GM23338 (cell line): ENCODE measurements at regions not wholly inside any gene's neighbourhood (a gene's known extent, or its start where the extent isn't known, plus 50 kb on each side); places are given as distances from the start of the nearest gene placed in this dataset.

Source experiments
- ATAC-seq: fragments of 200-7000 bp; cut with Tn5 transposase; 3 replicates; pipeline ENCODE4 v1.9.1; 2020
- DNase-seq: peaks from one replicate; pipeline ENCODE4 v3.0.0-alpha.2; 2015; ENCODE audit warnings: low spot score
- H2AFZ ChIP-seq: fragments of 200-600 bp; sonication (generic); 2 replicates; pipeline ENCODE4 v1.8.0; 2016; ENCODE audit warnings: antibody characterized with exemption, mild to moderate bottlenecking, moderate library complexity
- H3F3A ChIP-seq: fragments of 200-600 bp; sonication (generic); replicated peaks from 2 replicates; pipeline ENCODE4 v1.8.0; 2017; ENCODE audit warnings: antibody characterized with exemption, mixed run types, low read depth
- H3K27ac ChIP-seq: fragments of 200-600 bp; sonication (generic); 2 replicates; pipeline ENCODE4 v1.6.1; 2016; ENCODE audit warnings: low read depth
- H3K27me3 ChIP-seq: fragments of 200-600 bp; sonication (generic); 2 replicates; pipeline ENCODE4 v1.8.0; 2016; ENCODE audit warnings: mild to moderate bottlenecking, mixed run types, moderate library complexity; ENCODE audit not compliant: insufficient read depth
- H3K36me3 ChIP-seq: fragments of 200-600 bp; sonication (generic); 2 replicates; pipeline ENCODE4 v1.8.0; 2016; ENCODE audit warnings: mild to moderate bottlenecking; ENCODE audit not compliant: insufficient read depth
- H3K4me1 ChIP-seq: fragments of 200-600 bp; sonication (generic); 2 replicates; pipeline ENCODE4 v1.8.0; 2016; ENCODE audit warnings: mild to moderate bottlenecking, moderate library complexity; ENCODE audit not compliant: insufficient read depth
- H3K4me2 ChIP-seq: fragments of 200-600 bp; sonication (generic); 2 replicates; pipeline ENCODE4 v1.7.1; 2017; ENCODE audit warnings: mixed run types
- H3K4me3 ChIP-seq: fragments of 200-600 bp; sonication (generic); 2 replicates; pipeline ENCODE4 v1.6.1; 2016; ENCODE audit warnings: mixed run types
- H3K79me2 ChIP-seq: fragments of 200-600 bp; sonication (generic); replicated peaks from 2 replicates; pipeline ENCODE4 v1.8.0; 2017; ENCODE audit warnings: mild to moderate bottlenecking; ENCODE audit not compliant: insufficient read depth
- H3K9me2 ChIP-seq: fragments of 200-600 bp; sonication (generic); 2 replicates; pipeline ENCODE4 v1.8.0; 2017; ENCODE audit not compliant: insufficient read depth
- H4K20me1 ChIP-seq: fragments of 200-600 bp; sonication (generic); replicated peaks from 2 replicates; pipeline ENCODE4 v1.8.0; 2017; ENCODE audit warnings: mild to moderate bottlenecking; ENCODE audit not compliant: insufficient read depth
- H3K27ac Mint-ChIP-seq: 2 replicates; pipeline ENCODE4 v1.8.0; 2020; ENCODE audit warnings: inconsistent platforms, mild to moderate bottlenecking, moderate library complexity, mixed read lengths
- H3K27me3 Mint-ChIP-seq: 3 replicates; pipeline ENCODE4 v1.8.0; 2022; ENCODE audit warnings: low read depth, mild to moderate bottlenecking, moderate library complexity, mixed read lengths, inconsistent platforms; ENCODE audit not compliant: insufficient read depth, poor library complexity
- H3K36me3 Mint-ChIP-seq: 3 replicates; pipeline ENCODE4 v1.8.0; 2021; ENCODE audit warnings: low read depth, mild to moderate bottlenecking, inconsistent platforms, moderate library complexity, mixed read lengths
- H3K4me1 Mint-ChIP-seq: 3 replicates; pipeline ENCODE4 v1.8.0; 2020; ENCODE audit warnings: mild to moderate bottlenecking, inconsistent platforms, mixed read lengths
- H3K4me3 Mint-ChIP-seq: 3 replicates; pipeline ENCODE4 v1.8.0; 2021; ENCODE audit warnings: moderate library complexity, mild to moderate bottlenecking, inconsistent platforms, mixed read lengths
- H3K9me3 Mint-ChIP-seq: 3 replicates; pipeline ENCODE4 v1.8.0; 2020; ENCODE audit warnings: moderate library complexity, mild to moderate bottlenecking, inconsistent platforms, mixed read lengths
- CREB1 ChIP-seq: fragments of 250-450 bp; sonication (Bioruptor Pico); IDR thresholded peaks from 2 replicates; pipeline ENCODE4 v1.5.0; 2020; ENCODE audit warnings: low read depth, mild to moderate bottlenecking, moderate library complexity
- EZH2 ChIP-seq: fragments of 200-600 bp; sonication (generic); IDR thresholded peaks from one replicate; pipeline ENCODE4 v1.8.0; 2017; ENCODE audit warnings: antibody characterized with exemption, mild to moderate bottlenecking, low read depth; ENCODE audit not compliant: unreplicated experiment
- EZH2phosphoT487 ChIP-seq: fragments of 200-600 bp; sonication (generic); IDR thresholded peaks from one replicate; pipeline ENCODE4 v1.8.1; 2018; ENCODE audit warnings: antibody characterized with exemption; ENCODE audit not compliant: unreplicated experiment
- JUNB ChIP-seq: IDR thresholded peaks from one replicate; pipeline ENCODE4 v1.6.1; 2016; ENCODE audit warnings: antibody characterized with exemption; ENCODE audit not compliant: unreplicated experiment
- NANOG ChIP-seq: IDR thresholded peaks from 2 replicates; pipeline ENCODE4 v1.6.1; 2016; ENCODE audit warnings: antibody characterized with exemption, borderline replicate concordance
- POLR2AphosphoS5 ChIP-seq: IDR thresholded peaks from 2 replicates; pipeline ENCODE4 v1.6.1; 2016; ENCODE audit warnings: antibody characterized with exemption, low read depth
- STAT1 ChIP-seq: IDR thresholded peaks from one replicate; pipeline ENCODE4 v1.6.1; 2016; ENCODE audit warnings: antibody characterized with exemption; ENCODE audit not compliant: unreplicated experiment
- ZNF114 ChIP-seq: fragments of 250-450 bp; sonication (Bioruptor Pico); IDR thresholded peaks from 2 replicates; pipeline ENCODE4 v1.5.0; 2020; ENCODE audit warnings: mild to moderate bottlenecking, moderate library complexity
- ZNF331 ChIP-seq: fragments of 250-450 bp; sonication (Bioruptor Pico); IDR thresholded peaks from 2 replicates; pipeline ENCODE4 v1.5.0; 2020; ENCODE audit warnings: low read depth, mild to moderate bottlenecking, moderate library complexity
- TF ChIP-seq, protein P1 (sequence below): IDR thresholded peaks from 2 replicates; pipeline ENCODE4 v1.6.1; 2016; ENCODE audit warnings: antibody characterized with exemption
- TF ChIP-seq, protein P2 (sequence below): IDR thresholded peaks from one replicate; pipeline ENCODE4 v1.6.1; 2018; ENCODE audit warnings: antibody characterized with exemption; ENCODE audit not compliant: unreplicated experiment
- TF ChIP-seq, protein P3 (sequence below): fragments of 250-450 bp; sonication (Bioruptor Pico); IDR thresholded peaks from 2 replicates; pipeline ENCODE4 v1.5.0; 2020; ENCODE audit warnings: mild to moderate bottlenecking, moderate library complexity
- TF ChIP-seq, protein P4 (sequence below), 2 experiments: fragments of 200-600 bp in 1 of 2; sonication (generic) in 1 of 2; conservative IDR thresholded peaks; 2 replicates each; pipeline versions ENCODE4 v1.5.1 to v1.6.1; 2016 to 2017; ENCODE audit warnings: antibody characterized with exemption in 2 of 2, low read depth in 2 of 2, mild to moderate bottlenecking in 2 of 2, moderate library complexity in 1 of 2

DNA sequence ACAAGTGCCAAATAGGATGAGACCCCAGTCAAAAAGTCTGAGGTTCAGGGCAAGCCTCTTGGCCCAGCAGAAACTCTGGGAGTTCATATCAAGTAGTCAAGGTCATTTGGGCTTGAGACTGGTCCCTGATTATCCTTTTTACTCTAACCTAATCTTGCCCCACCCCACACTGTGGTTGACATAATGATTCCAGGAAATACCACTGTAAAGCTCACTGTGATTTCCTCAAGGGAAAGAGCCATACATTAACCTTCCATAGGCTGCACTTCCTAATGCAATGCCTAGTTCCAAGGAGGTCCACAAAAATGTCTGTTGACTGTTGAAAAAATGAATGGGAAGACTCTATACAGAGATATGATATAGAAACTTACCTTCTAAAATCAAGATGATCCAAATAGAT lies 52.9 kb upstream of the CHCHD3 start:
- DNase-seq, result no peak
- TF ChIP-seq, protein P1, sequence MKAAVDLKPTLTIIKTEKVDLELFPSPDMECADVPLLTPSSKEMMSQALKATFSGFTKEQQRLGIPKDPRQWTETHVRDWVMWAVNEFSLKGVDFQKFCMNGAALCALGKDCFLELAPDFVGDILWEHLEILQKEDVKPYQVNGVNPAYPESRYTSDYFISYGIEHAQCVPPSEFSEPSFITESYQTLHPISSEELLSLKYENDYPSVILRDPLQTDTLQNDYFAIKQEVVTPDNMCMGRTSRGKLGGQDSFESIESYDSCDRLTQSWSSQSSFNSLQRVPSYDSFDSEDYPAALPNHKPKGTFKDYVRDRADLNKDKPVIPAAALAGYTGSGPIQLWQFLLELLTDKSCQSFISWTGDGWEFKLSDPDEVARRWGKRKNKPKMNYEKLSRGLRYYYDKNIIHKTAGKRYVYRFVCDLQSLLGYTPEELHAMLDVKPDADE, result no peak
- TF ChIP-seq ZNF331 (no peak), JUNB (no peak), CREB1 (CRISPR knock-in tag) (no peak), EZH2phosphoT487 (no peak), NANOG (no peak), EZH2 (no peak), POLR2AphosphoS5 (no peak), STAT1 (no peak), ZNF114 (no peak)
- TF ChIP-seq, protein P2, sequence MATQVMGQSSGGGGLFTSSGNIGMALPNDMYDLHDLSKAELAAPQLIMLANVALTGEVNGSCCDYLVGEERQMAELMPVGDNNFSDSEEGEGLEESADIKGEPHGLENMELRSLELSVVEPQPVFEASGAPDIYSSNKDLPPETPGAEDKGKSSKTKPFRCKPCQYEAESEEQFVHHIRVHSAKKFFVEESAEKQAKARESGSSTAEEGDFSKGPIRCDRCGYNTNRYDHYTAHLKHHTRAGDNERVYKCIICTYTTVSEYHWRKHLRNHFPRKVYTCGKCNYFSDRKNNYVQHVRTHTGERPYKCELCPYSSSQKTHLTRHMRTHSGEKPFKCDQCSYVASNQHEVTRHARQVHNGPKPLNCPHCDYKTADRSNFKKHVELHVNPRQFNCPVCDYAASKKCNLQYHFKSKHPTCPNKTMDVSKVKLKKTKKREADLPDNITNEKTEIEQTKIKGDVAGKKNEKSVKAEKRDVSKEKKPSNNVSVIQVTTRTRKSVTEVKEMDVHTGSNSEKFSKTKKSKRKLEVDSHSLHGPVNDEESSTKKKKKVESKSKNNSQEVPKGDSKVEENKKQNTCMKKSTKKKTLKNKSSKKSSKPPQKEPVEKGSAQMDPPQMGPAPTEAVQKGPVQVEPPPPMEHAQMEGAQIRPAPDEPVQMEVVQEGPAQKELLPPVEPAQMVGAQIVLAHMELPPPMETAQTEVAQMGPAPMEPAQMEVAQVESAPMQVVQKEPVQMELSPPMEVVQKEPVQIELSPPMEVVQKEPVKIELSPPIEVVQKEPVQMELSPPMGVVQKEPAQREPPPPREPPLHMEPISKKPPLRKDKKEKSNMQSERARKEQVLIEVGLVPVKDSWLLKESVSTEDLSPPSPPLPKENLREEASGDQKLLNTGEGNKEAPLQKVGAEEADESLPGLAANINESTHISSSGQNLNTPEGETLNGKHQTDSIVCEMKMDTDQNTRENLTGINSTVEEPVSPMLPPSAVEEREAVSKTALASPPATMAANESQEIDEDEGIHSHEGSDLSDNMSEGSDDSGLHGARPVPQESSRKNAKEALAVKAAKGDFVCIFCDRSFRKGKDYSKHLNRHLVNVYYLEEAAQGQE, result no peak
- TF ChIP-seq, protein P3, sequence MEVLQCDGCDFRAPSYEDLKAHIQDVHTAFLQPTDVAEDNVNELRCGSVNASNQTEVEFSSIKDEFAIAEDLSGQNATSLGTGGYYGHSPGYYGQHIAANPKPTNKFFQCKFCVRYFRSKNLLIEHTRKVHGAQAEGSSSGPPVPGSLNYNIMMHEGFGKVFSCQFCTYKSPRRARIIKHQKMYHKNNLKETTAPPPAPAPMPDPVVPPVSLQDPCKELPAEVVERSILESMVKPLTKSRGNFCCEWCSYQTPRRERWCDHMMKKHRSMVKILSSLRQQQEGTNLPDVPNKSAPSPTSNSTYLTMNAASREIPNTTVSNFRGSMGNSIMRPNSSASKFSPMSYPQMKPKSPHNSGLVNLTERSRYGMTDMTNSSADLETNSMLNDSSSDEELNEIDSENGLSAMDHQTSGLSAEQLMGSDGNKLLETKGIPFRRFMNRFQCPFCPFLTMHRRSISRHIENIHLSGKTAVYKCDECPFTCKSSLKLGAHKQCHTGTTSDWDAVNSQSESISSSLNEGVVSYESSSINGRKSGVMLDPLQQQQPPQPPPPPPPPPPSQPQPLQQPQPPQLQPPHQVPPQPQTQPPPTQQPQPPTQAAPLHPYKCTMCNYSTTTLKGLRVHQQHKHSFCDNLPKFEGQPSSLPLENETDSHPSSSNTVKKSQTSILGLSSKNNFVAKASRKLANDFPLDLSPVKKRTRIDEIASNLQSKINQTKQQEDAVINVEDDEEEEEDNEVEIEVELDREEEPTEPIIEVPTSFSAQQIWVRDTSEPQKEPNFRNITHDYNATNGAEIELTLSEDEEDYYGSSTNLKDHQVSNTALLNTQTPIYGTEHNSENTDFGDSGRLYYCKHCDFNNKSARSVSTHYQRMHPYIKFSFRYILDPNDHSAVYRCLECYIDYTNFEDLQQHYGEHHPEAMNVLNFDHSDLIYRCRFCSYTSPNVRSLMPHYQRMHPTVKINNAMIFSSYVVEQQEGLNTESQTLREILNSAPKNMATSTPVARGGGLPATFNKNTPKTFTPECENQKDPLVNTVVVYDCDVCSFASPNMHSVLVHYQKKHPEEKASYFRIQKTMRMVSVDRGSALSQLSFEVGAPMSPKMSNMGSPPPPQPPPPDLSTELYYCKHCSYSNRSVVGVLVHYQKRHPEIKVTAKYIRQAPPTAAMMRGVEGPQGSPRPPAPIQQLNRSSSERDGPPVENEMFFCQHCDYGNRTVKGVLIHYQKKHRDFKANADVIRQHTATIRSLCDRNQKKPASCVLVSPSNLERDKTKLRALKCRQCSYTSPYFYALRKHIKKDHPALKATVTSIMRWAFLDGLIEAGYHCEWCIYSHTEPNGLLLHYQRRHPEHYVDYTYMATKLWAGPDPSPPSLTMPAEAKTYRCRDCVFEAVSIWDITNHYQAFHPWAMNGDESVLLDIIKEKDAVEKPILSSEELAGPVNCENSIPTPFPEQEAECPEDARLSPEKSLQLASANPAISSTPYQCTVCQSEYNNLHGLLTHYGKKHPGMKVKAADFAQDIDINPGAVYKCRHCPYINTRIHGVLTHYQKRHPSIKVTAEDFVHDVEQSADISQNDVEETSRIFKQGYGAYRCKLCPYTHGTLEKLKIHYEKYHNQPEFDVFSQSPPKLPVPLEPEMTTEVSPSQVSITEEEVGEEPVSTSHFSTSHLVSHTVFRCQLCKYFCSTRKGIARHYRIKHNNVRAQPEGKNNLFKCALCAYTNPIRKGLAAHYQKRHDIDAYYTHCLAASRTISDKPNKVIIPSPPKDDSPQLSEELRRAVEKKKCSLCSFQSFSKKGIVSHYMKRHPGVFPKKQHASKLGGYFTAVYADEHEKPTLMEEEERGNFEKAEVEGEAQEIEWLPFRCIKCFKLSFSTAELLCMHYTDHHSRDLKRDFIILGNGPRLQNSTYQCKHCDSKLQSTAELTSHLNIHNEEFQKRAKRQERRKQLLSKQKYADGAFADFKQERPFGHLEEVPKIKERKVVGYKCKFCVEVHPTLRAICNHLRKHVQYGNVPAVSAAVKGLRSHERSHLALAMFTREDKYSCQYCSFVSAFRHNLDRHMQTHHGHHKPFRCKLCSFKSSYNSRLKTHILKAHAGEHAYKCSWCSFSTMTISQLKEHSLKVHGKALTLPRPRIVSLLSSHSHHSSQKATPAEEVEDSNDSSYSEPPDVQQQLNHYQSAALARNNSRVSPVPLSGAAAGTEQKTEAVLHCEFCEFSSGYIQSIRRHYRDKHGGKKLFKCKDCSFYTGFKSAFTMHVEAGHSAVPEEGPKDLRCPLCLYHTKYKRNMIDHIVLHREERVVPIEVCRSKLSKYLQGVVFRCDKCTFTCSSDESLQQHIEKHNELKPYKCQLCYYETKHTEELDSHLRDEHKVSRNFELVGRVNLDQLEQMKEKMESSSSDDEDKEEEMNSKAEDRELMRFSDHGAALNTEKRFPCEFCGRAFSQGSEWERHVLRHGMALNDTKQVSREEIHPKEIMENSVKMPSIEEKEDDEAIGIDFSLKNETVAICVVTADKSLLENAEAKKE (CRISPR knock-in tag), result no peak
- TF ChIP-seq, protein P4, sequence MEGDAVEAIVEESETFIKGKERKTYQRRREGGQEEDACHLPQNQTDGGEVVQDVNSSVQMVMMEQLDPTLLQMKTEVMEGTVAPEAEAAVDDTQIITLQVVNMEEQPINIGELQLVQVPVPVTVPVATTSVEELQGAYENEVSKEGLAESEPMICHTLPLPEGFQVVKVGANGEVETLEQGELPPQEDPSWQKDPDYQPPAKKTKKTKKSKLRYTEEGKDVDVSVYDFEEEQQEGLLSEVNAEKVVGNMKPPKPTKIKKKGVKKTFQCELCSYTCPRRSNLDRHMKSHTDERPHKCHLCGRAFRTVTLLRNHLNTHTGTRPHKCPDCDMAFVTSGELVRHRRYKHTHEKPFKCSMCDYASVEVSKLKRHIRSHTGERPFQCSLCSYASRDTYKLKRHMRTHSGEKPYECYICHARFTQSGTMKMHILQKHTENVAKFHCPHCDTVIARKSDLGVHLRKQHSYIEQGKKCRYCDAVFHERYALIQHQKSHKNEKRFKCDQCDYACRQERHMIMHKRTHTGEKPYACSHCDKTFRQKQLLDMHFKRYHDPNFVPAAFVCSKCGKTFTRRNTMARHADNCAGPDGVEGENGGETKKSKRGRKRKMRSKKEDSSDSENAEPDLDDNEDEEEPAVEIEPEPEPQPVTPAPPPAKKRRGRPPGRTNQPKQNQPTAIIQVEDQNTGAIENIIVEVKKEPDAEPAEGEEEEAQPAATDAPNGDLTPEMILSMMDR (conservative IDR thresholded peaks at IDR 0.05; ENCODE audit: low read depth in 2 of 2), result no peak

More for the DNA sequence above, 52.9 kb upstream of the CHCHD3 start:
- no peak for ATAC-seq
- H2AFZ ChIP-seq, result no peak overlapping the region
- H3K9me3 Mint-ChIP-seq, result no peaks in the 10 kb centered on the region
- H3K79me2 ChIP-seq, result no peaks in the 10 kb centered on the region
- H3K27ac Mint-ChIP-seq, result no peak overlapping the region
- H3K4me3 ChIP-seq, result no peak overlapping the region
- no peaks in the 10 kb centered on the region for H3K27me3 ChIP-seq
- H3K4me2 ChIP-seq, result no peak overlapping the region
- no peaks in the 10 kb centered on the region; the same call in 1 of the 2 replicates for H4K20me1 ChIP-seq
- H3K4me3 Mint-ChIP-seq, result no peak overlapping the region
- 0 out of 2 replicates have a peak, but pooled peaks cover 5% of the 10 kb centered on the region for H3K9me2 ChIP-seq
- H3K27ac ChIP-seq, result no peak overlapping the region
- H3K27me3 Mint-ChIP-seq, result no peaks in the 10 kb centered on the region
- H3K4me1 Mint-ChIP-seq, result peaks cover 3% of the 10 kb centered on the region; the same call in 2 of the 3 replicates
- no peaks in the 10 kb centered on the region for H3K36me3 Mint-ChIP-seq
- no peaks in the 10 kb centered on the region for H3K4me1 ChIP-seq
- H3F3A ChIP-seq, result no peaks in the 10 kb centered on the region
- H3K36me3 ChIP-seq, result no peaks in the 10 kb centered on the region
